ENCODE measurements at regions not wholly inside any gene's neighbourhood (a gene's known extent, or its start where the extent isn't known, plus 50 kb on each side); places are given as distances from the start of the nearest gene placed in this dataset.

DNA sequence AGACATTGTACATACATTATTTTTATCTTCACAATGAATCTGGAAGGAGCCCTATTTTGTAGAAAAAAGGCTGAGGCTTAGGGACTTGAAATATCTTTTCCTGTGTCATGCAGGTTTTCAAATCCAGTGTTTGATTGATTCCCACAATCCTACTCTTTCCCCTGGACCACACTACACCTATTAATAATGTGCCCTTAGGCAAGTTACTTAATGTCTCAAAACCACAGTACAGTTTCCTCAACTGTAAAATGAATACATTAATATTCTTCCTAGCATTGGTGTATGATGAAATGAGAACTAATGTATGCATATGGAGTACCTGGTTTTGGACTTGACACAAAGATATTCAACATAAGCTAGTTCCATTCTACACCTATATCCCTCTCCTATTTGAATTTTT, 313.3 kb upstream of the SP8 start:
- H3K9me3 ChIP-seq = no peaks in the 10 kb centered on the region
- no peak for TF ChIP-seq POLR2AphosphoS5 (IDR thresholded peaks at IDR 0.05)
- TF ChIP-seq POLR2A (IDR thresholded peaks at IDR 0.05) = no peak
- TF ChIP-seq, protein P1, sequence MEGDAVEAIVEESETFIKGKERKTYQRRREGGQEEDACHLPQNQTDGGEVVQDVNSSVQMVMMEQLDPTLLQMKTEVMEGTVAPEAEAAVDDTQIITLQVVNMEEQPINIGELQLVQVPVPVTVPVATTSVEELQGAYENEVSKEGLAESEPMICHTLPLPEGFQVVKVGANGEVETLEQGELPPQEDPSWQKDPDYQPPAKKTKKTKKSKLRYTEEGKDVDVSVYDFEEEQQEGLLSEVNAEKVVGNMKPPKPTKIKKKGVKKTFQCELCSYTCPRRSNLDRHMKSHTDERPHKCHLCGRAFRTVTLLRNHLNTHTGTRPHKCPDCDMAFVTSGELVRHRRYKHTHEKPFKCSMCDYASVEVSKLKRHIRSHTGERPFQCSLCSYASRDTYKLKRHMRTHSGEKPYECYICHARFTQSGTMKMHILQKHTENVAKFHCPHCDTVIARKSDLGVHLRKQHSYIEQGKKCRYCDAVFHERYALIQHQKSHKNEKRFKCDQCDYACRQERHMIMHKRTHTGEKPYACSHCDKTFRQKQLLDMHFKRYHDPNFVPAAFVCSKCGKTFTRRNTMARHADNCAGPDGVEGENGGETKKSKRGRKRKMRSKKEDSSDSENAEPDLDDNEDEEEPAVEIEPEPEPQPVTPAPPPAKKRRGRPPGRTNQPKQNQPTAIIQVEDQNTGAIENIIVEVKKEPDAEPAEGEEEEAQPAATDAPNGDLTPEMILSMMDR (IDR thresholded peaks at IDR 0.05) = no peak
- no peak for DNase-seq (ENCODE audit: low spot score in 2 of 2)
- H3K27me3 ChIP-seq = no peaks in the 10 kb centered on the region
- H3K36me3 ChIP-seq = no peaks in the 10 kb centered on the region
- intact Hi-C loops (cut with DNase I; ENCODE audit: low total_unique reads) = no loop called here
- H3K27ac ChIP-seq = no peak overlapping the region
- no peak overlapping the region for H3K4me3 ChIP-seq
- no peaks in the 10 kb centered on the region for H3K4me1 ChIP-seq

DNA sequence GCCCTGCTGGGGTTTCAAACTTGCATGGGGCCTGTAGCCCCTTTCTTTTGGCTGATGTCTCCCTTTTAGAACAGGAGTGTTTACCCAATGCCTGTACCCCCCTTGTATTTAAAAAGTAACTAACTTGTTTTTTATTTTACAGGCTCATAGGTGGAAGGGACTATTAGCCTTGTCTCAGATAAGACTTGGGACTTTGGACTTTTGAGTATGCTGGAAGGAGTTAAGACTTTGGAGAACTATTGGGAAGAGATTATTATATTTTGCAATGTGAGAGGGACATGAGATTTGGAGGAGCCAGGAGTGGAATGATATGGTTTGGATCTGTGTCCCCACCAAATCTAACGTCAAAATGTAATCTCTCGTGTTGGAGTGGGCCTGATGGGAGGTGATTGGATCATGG, 314.9 kb upstream of the SP8 start:
- no peaks in the 10 kb centered on the region for H3K27me3 ChIP-seq
- H3K4me1 ChIP-seq = no peaks in the 10 kb centered on the region
- no peaks in the 10 kb centered on the region for H3K9me3 ChIP-seq
- TF ChIP-seq POLR2AphosphoS5 (IDR thresholded peaks at IDR 0.05) = no peak
- TF ChIP-seq, protein P1 (IDR thresholded peaks at IDR 0.05) = no peak
- no peak for TF ChIP-seq POLR2A (IDR thresholded peaks at IDR 0.05)
- no peaks in the 10 kb centered on the region for H3K36me3 ChIP-seq
- no peak overlapping the region for H3K27ac ChIP-seq
- intact Hi-C loops (cut with DNase I; ENCODE audit: low total_unique reads) = no loop called here
- no peak overlapping the region for H3K4me3 ChIP-seq
- DNase-seq (ENCODE audit: low spot score in 2 of 2) = no peak

DNA sequence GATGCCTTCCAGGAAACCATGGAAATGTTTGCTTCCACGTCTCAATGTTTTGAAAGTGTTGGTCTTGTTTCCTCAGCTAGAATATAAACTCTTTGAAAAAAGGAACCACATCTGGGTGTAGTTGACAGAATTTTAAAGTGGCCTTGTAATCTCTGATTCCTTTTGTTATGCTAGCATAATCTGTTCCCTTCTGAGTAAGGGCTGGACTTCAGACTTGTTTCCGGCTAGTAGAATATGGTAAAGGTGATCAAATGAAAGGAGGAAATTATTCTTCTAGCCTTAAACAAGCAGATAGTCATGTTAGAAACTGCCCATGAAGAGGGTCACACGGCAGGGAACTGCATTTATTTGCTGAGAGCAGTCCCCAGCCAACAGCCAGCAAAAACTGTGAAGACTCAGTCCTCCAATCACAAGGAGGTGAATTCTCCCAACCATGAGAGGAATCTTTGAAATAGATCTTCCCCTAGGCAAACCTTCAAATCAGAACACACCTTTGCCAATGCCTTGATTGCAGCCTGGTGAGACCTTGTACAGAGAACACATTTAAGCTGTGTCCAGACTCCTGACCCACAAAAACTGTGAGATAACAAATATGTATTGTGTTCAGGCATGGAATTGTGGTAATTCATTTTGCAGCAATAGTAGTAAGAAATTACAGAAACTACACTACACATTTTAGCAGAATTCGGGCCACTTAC, 316.9 kb upstream of the SP8 start:
- intact Hi-C loops (cut with DNase I; ENCODE audit: low total_unique reads) = no loop called here
- H3K4me1 ChIP-seq = no peaks in the 10 kb centered on the region
- H3K27me3 ChIP-seq = peaks cover 0 to 4% of the 10 kb centered on the region in 2 donors
- DNase-seq (ENCODE audit: low spot score in 2 of 2) = no peak
- TF ChIP-seq POLR2AphosphoS5 (IDR thresholded peaks at IDR 0.05) = no peak
- no peak for TF ChIP-seq POLR2A (IDR thresholded peaks at IDR 0.05)
- TF ChIP-seq, protein P1 (IDR thresholded peaks at IDR 0.05) = no peak
- H3K9me3 ChIP-seq = no peaks in the 10 kb centered on the region
- H3K27ac ChIP-seq = no peak overlapping the region
- H3K4me3 ChIP-seq = no peak overlapping the region
- no peaks in the 10 kb centered on the region for H3K36me3 ChIP-seq

DNA sequence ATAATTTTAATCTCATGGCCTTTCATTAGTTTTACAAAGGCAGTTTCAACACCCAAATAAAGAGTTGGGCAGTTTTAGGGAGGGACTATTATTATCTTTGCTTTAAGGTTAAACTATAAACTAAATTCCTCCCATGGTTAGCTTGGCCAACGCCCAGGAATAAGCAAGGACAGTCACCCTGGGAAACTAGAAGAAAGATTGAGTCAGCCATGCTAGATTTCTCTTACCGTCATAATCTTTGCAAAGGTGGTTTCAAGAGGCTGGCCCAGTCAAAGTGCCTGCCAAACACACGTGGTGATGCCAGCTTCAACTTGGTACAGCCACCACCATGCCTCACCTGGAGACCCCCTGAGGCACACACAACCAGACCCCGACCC, 317.4 kb upstream of the SP8 start:
- peaks cover 0 to 4% of the 10 kb centered on the region in 2 donors for H3K27me3 ChIP-seq
- no peaks in the 10 kb centered on the region for H3K36me3 ChIP-seq
- H3K4me1 ChIP-seq = no peaks in the 10 kb centered on the region
- TF ChIP-seq POLR2AphosphoS5 (IDR thresholded peaks at IDR 0.05) (no peak), POLR2A (IDR thresholded peaks at IDR 0.05) (no peak)
- TF ChIP-seq, protein P1 (IDR thresholded peaks at IDR 0.05) = no peak
- no peaks in the 10 kb centered on the region for H3K9me3 ChIP-seq
- no peak overlapping the region for H3K4me3 ChIP-seq
- no peak overlapping the region for H3K27ac ChIP-seq
- intact Hi-C loops (cut with DNase I; ENCODE audit: low total_unique reads) = no loop called here
- DNase-seq (ENCODE audit: low spot score in 2 of 2) = no peak

DNA sequence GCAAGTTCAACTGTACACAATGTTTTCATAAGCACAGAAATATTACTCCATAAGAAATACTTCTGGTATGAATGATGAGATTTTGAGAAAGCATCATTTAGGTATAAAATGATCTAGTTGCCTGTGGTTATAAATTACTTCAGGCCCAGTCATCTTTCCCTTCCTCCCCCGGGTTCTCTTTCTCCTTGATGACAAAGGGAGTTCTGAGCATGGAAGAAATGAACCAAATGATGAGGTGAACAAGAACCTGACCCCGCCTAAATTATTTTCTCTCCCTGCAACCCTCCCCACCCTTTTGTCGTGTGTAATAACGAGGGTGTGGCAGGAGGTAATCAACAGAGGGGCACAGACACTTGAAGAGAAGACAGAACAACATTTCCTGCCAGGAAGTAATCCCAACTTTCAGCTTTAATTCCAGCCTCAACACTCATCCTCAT, 319.6 kb upstream of the SP8 start:
- no peaks in the 10 kb centered on the region for H3K9me3 ChIP-seq
- H3K36me3 ChIP-seq = no peaks in the 10 kb centered on the region
- peaks cover 0 to 4% of the 10 kb centered on the region in 2 donors for H3K27me3 ChIP-seq
- TF ChIP-seq, protein P1 (IDR thresholded peaks at IDR 0.05) = no peak
- TF ChIP-seq POLR2A (IDR thresholded peaks at IDR 0.05) (no peak), POLR2AphosphoS5 (IDR thresholded peaks at IDR 0.05) (no peak)
- intact Hi-C loops (cut with DNase I; ENCODE audit: low total_unique reads) = no loop called here
- H3K27ac ChIP-seq = no peak overlapping the region
- DNase-seq (ENCODE audit: low spot score in 2 of 2) = no peak
- no peak overlapping the region for H3K4me3 ChIP-seq
- no peaks in the 10 kb centered on the region for H3K4me1 ChIP-seq
